CD14-positive monocyte (primary cell): ENCODE measurements at regions not wholly inside any gene's neighbourhood (a gene's known extent, or its start where the extent isn't known, plus 50 kb on each side); places are given as distances from the start of the nearest gene placed in this dataset.

Source experiments
- DNase-seq, 3 donors: peaks; one replicate each; pipeline ENCODE4 v3.0.0-alpha.2; 2011 to 2022
- H2AFZ ChIP-seq: 2 replicates; pipeline ENCODE4 v1.6.0; 2012; ENCODE audit warnings: mild to moderate bottlenecking, low read depth, low read length, inconsistent platforms; ENCODE audit not compliant: insufficient read depth, poor library complexity, severe bottlenecking
- H3K27ac ChIP-seq, 2 donors: 1 replicate in 1 of 2; 2 replicates in 1 of 2; pipeline ENCODE4 v1.5.1; 2012 to 2013; ENCODE audit warnings: low read length in 2 of 2, control low read depth in 1 of 2, inconsistent platforms in 1 of 2, low read depth in 1 of 2, mild to moderate bottlenecking in 1 of 2
- H3K27me3 ChIP-seq, 2 donors: one replicate each; pipeline versions ENCODE4 v1.6.0 to v1.6.1; 2011 to 2013; ENCODE audit warnings: low read length in 2 of 2; ENCODE audit not compliant: control insufficient read depth in 2 of 2, insufficient read depth in 2 of 2
- H3K36me3 ChIP-seq, 2 donors: replicated peaks in 1 of 2; 1 replicate in 1 of 2; 2 replicates in 1 of 2; pipeline versions ENCODE4 v1.5.1 to v1.6.1; 2012 to 2013; ENCODE audit warnings: low read length in 2 of 2, control low read depth in 1 of 2, inconsistent platforms in 1 of 2, mild to moderate bottlenecking in 1 of 2; ENCODE audit not compliant: insufficient read depth in 2 of 2, control insufficient read depth in 1 of 2
- H3K4me1 ChIP-seq, 2 donors: 1 replicate in 1 of 2; 2 replicates in 1 of 2; pipeline versions ENCODE4 v1.5.1 to v1.6.1; 2012 to 2013; ENCODE audit warnings: low read length in 2 of 2, control low read depth in 1 of 2, inconsistent platforms in 1 of 2, mild to moderate bottlenecking in 1 of 2, moderate library complexity in 1 of 2; ENCODE audit not compliant: insufficient read depth in 2 of 2, control insufficient read depth in 1 of 2
- H3K4me2 ChIP-seq: replicated peaks from 2 replicates; pipeline ENCODE3; 2012; ENCODE audit warnings: low read length, moderate library complexity, mild to moderate bottlenecking; ENCODE audit not compliant: poor library complexity, severe bottlenecking; ENCODE audit errors: extremely low read depth
- H3K4me3 ChIP-seq, 3 experiments: fragments of 200-600 bp in 1 of 3; sonication (generic) in 1 of 3; replicated peaks in 1 of 3; 1 replicate in 2 of 3; 2 replicates in 1 of 3; pipeline ENCODE4 v1.5.1; 2011 to 2013; ENCODE audit warnings: low read length in 3 of 3, mild to moderate bottlenecking in 3 of 3, control low read depth in 2 of 3, low read depth in 2 of 3, inconsistent platforms in 1 of 3, moderate library complexity in 1 of 3
- H3K79me2 ChIP-seq: 2 replicates; pipeline ENCODE4 v1.6.0; 2012; ENCODE audit warnings: mild to moderate bottlenecking, control low read depth, inconsistent platforms, low read length, moderate library complexity; ENCODE audit not compliant: insufficient read depth
- H3K9ac ChIP-seq: 2 replicates; pipeline ENCODE4 v1.6.0; 2017; ENCODE audit warnings: low read length, mild to moderate bottlenecking; ENCODE audit not compliant: insufficient read depth, poor library complexity, severe bottlenecking
- H3K9me3 ChIP-seq, 2 donors: replicated peaks in 1 of 2; 1 replicate in 1 of 2; 2 replicates in 1 of 2; pipeline versions ENCODE4 v1.5.1 to v1.6.1; 2012 to 2013; ENCODE audit warnings: low read length in 2 of 2, control low read depth in 1 of 2; ENCODE audit not compliant: control insufficient read depth in 1 of 2, insufficient read depth in 1 of 2
- H4K20me1 ChIP-seq: 2 replicates; pipeline ENCODE4 v1.6.0; 2012; ENCODE audit warnings: mild to moderate bottlenecking, low read length, control low read depth, moderate library complexity; ENCODE audit not compliant: insufficient read depth
- H3K27ac Mint-ChIP-seq, 7 donors: one replicate each; pipeline ENCODE4 v1.8.0; 2020; ENCODE audit warnings: mild to moderate bottlenecking in 7 of 7, mixed read lengths in 7 of 7, moderate library complexity in 6 of 7, inconsistent platforms in 2 of 7
- H3K27me3 Mint-ChIP-seq, 3 donors: one replicate each; pipeline ENCODE4 v1.8.0; 2021 to 2022; ENCODE audit warnings: low read depth in 3 of 3, mild to moderate bottlenecking in 3 of 3, mixed read lengths in 3 of 3, moderate library complexity in 3 of 3, inconsistent platforms in 1 of 3
- H3K36me3 Mint-ChIP-seq, 2 donors: one replicate each; pipeline ENCODE4 v1.8.0; 2020; ENCODE audit warnings: mixed read lengths in 2 of 2, inconsistent platforms in 1 of 2, mild to moderate bottlenecking in 1 of 2
- H3K4me1 Mint-ChIP-seq: one replicate; pipeline ENCODE4 v1.8.0; 2020; ENCODE audit warnings: mild to moderate bottlenecking, mixed read lengths
- H3K4me3 Mint-ChIP-seq, 2 donors: one replicate each; pipeline ENCODE4 v1.8.0; 2020; ENCODE audit warnings: mild to moderate bottlenecking in 2 of 2, mixed read lengths in 2 of 2, moderate library complexity in 1 of 2
- H3K9me3 Mint-ChIP-seq, 7 donors: one replicate each; pipeline ENCODE4 v1.8.0; 2020 to 2022; ENCODE audit warnings: mixed read lengths in 7 of 7, mild to moderate bottlenecking in 6 of 7, moderate library complexity in 6 of 7, inconsistent platforms in 2 of 7
- WGBS: methylation state at CpG from one replicate; pipeline ENCODE4 v1.1.5; 2013; ENCODE audit warnings: missing lambda C conversion rate; ENCODE audit not compliant: insufficient coverage; 5-methylcytosine and 5-hydroxymethylcytosine counted together
- intact Hi-C, 2 donors: fragments of 100-400 bp; cut with micrococcal nuclease; formaldehyde crosslinking; loops; one replicate each; pipeline versions ENCODE4 v1.15.0 to v1.15.1; 2023
- TF ChIP-seq, protein P1 (sequence below): fragments of 200-600 bp; IDR thresholded peaks from one replicate; pipeline ENCODE4 v1.8.0; 2022; ENCODE audit warnings: antibody characterized with exemption, mild to moderate bottlenecking

- H2AFZ ChIP-seq, result no peak overlapping the region
- TF ChIP-seq, protein P1, sequence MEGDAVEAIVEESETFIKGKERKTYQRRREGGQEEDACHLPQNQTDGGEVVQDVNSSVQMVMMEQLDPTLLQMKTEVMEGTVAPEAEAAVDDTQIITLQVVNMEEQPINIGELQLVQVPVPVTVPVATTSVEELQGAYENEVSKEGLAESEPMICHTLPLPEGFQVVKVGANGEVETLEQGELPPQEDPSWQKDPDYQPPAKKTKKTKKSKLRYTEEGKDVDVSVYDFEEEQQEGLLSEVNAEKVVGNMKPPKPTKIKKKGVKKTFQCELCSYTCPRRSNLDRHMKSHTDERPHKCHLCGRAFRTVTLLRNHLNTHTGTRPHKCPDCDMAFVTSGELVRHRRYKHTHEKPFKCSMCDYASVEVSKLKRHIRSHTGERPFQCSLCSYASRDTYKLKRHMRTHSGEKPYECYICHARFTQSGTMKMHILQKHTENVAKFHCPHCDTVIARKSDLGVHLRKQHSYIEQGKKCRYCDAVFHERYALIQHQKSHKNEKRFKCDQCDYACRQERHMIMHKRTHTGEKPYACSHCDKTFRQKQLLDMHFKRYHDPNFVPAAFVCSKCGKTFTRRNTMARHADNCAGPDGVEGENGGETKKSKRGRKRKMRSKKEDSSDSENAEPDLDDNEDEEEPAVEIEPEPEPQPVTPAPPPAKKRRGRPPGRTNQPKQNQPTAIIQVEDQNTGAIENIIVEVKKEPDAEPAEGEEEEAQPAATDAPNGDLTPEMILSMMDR, result no peak
- intact Hi-C loops, result no loop called here
Observed at GRCh38 chr5:159777049-159777660, 139.1 kb upstream of the ADRA1B start.

GRCh38 chr5:159779481-159779880 is 136.8 kb upstream of the ADRA1B start:
- no peak overlapping the region for H3K27ac Mint-ChIP-seq
- no peak overlapping the region for H3K4me2 ChIP-seq
- H3K4me1 ChIP-seq, result no peaks in the 10 kb centered on the region
- H3K9me3 Mint-ChIP-seq, result peaks cover 0 to 2% (median 0%) of the 10 kb centered on the region in 7 donors
- H3K9ac ChIP-seq, result no peak overlapping the region
- intact Hi-C loops, result no loop called here
- no peaks in the 10 kb centered on the region for H3K36me3 ChIP-seq
- TF ChIP-seq, protein P1, result no peak
- DNase-seq, result no peak
- no peaks in the 10 kb centered on the region for H3K36me3 Mint-ChIP-seq
- H3K4me1 Mint-ChIP-seq, result peaks cover 4% of the 10 kb centered on the region
- no CpG with 5 or more reads among the region's 4 CpGs for WGBS
- no peak overlapping the region for H3K4me3 ChIP-seq
- peaks cover 8 to 9% of the 10 kb centered on the region in 2 donors for H3K27me3 ChIP-seq
- no peaks in the 10 kb centered on the region for H3K79me2 ChIP-seq
- no peaks in the 10 kb centered on the region for H3K9me3 ChIP-seq
- H3K27me3 Mint-ChIP-seq, result peaks cover 5 to 27% (median 20%) of the 10 kb centered on the region in 3 donors
- no peaks in the 10 kb centered on the region for H4K20me1 ChIP-seq
- no peak overlapping the region for H3K27ac ChIP-seq
- no peak overlapping the region for H2AFZ ChIP-seq
- H3K4me3 Mint-ChIP-seq, result no peak overlapping the region

More at GRCh38 chr5:159777049-159777660, 139.1 kb upstream of the ADRA1B start:
- H4K20me1 ChIP-seq, result no peaks in the 10 kb centered on the region
- Mint-ChIP-seq H3K4me1 (peaks cover 15% of the 10 kb centered on the region), H3K4me3 (peak overlapping the region in 1 of 2 donors; percentile 40), H3K27me3 (peaks cover 22 to 37% (median 36%) of the 10 kb centered on the region in 3 donors), H3K27ac (peak overlapping the region in 1 of 7 donors; percentile 5), H3K9me3 (peaks cover 0 to 4% (median 0%) of the 10 kb centered on the region in 7 donors), H3K36me3 (peaks cover 0 to 2% of the 10 kb centered on the region in 2 donors)
- H3K27ac ChIP-seq, result no peak overlapping the region
- no peak overlapping the region for H3K9ac ChIP-seq
- no peak overlapping the region for H3K4me3 ChIP-seq
- peaks cover 25 to 29% of the 10 kb centered on the region in 2 donors for H3K27me3 ChIP-seq
- no peaks in the 10 kb centered on the region for H3K79me2 ChIP-seq
- no peak for DNase-seq
- no peaks in the 10 kb centered on the region for H3K9me3 ChIP-seq
- 96% methylated on average over 3 of the region's 9 CpGs for WGBS
- no peak overlapping the region for H3K4me2 ChIP-seq
- no peaks in the 10 kb centered on the region for H3K36me3 ChIP-seq
- peaks cover 7 to 13% of the 10 kb centered on the region in 2 donors for H3K4me1 ChIP-seq
